DND-41 (cell line): ENCODE measurements at regions not wholly inside any gene's neighbourhood (a gene's known extent, or its start where the extent isn't known, plus 50 kb on each side); places are given as distances from the start of the nearest gene placed in this dataset.

Experiments used
- CTCF ChIP-seq: IDR thresholded peaks from 2 replicates; pipeline ENCODE4 v1.5.1; 2012; ENCODE audit warnings: borderline replicate concordance, low read length, moderate library complexity, mild to moderate bottlenecking; ENCODE audit not compliant: poor library complexity, severe bottlenecking; ENCODE audit errors: extremely low read depth
- EZH2 ChIP-seq: IDR thresholded peaks from 3 replicates; pipeline ENCODE4 v1.6.1; 2012; ENCODE audit warnings: borderline replicate concordance, low read depth, mild to moderate bottlenecking, moderate library complexity, low read length, inconsistent platforms; ENCODE audit not compliant: severe bottlenecking

DNA sequence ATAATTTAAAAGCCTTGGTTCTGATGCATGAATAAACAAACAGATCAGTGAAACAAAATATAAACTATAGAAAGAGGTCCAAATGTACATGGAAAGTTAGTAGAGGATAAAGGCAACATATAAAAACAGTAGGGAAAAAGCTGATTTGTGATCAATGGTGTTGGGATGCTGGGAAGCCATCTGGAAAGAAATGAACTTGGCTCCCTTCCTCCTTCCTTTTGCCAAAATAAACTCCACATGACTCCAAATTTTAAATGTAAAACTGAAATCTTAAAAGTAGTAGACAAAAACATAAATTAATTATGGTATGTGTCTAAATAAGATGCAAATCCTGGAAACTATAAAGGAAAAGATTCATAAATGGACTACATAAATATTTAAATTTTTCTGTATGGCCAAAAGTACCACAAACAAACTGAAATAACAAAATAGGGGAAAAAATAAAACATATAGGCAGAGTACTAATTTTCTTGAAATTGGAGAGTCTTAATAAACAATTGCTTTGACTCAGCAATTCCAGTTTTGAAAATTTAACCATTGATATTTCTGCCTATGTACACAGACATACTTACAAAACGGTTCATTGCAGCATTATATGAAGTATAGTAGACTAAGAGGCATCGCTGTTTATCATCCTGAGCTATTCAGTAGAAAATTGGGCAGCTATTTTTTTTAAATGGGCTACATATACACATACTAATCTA, 77.0 kb upstream of the TRIM24 start:
- TF ChIP-seq CTCF = no peak
- TF ChIP-seq EZH2 = no peak
